CD4-positive, alpha-beta T cell (primary cell): ENCODE measurements at regions not wholly inside any gene's neighbourhood (a gene's known extent, or its start where the extent isn't known, plus 50 kb on each side); places are given as distances from the start of the nearest gene placed in this dataset.

Experiments
- ATAC-seq: fragments of 200-7000 bp; cut with Tn5 transposase; one replicate; pipeline ENCODE4 v1.10.0; 2022; ENCODE audit warnings: mild to moderate bottlenecking; ENCODE audit not compliant: poor library complexity
- CTCF ChIA-PET: fragments of 350-600 bp; sonication (Branson Sonifier 250); formaldehyde crosslinking; loops from one replicate; lab custom pipeline; 2021; ENCODE audit warnings: antibody characterized with exemption, inconsistent platforms; lab: Charles Lee
- POLR2A ChIA-PET: fragments of 350-600 bp; sonication (Branson Sonifier 250); formaldehyde crosslinking; loops from one replicate; lab custom pipeline; 2021; ENCODE audit warnings: antibody characterized with exemption, inconsistent platforms; lab: Charles Lee
- DNase-seq, 14 experiments: peaks; one replicate each; pipeline ENCODE4 v3.0.0-alpha.2; 2013 to 2020; ENCODE audit warnings: mixed read lengths in 2 of 14
- H3K27ac ChIP-seq, 2 donors: one replicate each; pipeline versions ENCODE4 v1.5.1 to v1.7.0; 2013; ENCODE audit warnings: low read length in 2 of 2, low read depth in 1 of 2, mild to moderate bottlenecking in 1 of 2
- H3K27me3 ChIP-seq, 2 experiments: 1 replicate in 1 of 2; 2 replicates in 1 of 2; pipeline versions ENCODE4 v1.6.1 to v1.7.0; 2013; ENCODE audit warnings: low read length in 2 of 2, control low read depth in 1 of 2, mild to moderate bottlenecking in 1 of 2, moderate library complexity in 1 of 2; ENCODE audit not compliant: insufficient read depth in 2 of 2, control insufficient read depth in 1 of 2
- H3K36me3 ChIP-seq: one replicate; pipeline ENCODE4 v1.6.1; 2013; ENCODE audit warnings: low read length, control low read depth; ENCODE audit not compliant: insufficient read depth
- H3K4me1 ChIP-seq: one replicate; pipeline ENCODE4 v1.6.1; 2013; ENCODE audit warnings: low read length, control low read depth; ENCODE audit not compliant: insufficient read depth
- H3K4me3 ChIP-seq: one replicate; pipeline ENCODE4 v1.5.1; 2013; ENCODE audit warnings: mild to moderate bottlenecking, low read length, moderate library complexity
- H3K9me3 ChIP-seq, 2 experiments: 1 replicate in 1 of 2; 2 replicates in 1 of 2; pipeline versions ENCODE4 v1.6.1 to v1.7.0; 2013; ENCODE audit warnings: low read length in 2 of 2, mild to moderate bottlenecking in 2 of 2, control low read depth in 1 of 2, moderate library complexity in 1 of 2; ENCODE audit not compliant: control insufficient read depth in 1 of 2, insufficient read depth in 1 of 2
- H3K27ac Mint-ChIP-seq: one replicate; pipeline ENCODE4 v1.8.0; 2020; ENCODE audit warnings: mixed read lengths
- H3K27me3 Mint-ChIP-seq: one replicate; pipeline ENCODE4 v1.8.0; 2021; ENCODE audit warnings: mixed read lengths
- H3K36me3 Mint-ChIP-seq: one replicate; pipeline ENCODE4 v1.8.0; 2021; ENCODE audit warnings: low read depth, mixed read lengths
- H3K4me1 Mint-ChIP-seq: one replicate; pipeline ENCODE4 v1.8.0; 2021; ENCODE audit warnings: low read depth, mixed read lengths
- H3K4me3 Mint-ChIP-seq: one replicate; pipeline ENCODE4 v1.8.0; 2020; ENCODE audit warnings: mild to moderate bottlenecking, mixed read lengths
- H3K9me3 Mint-ChIP-seq: one replicate; pipeline ENCODE4 v1.8.0; 2020; ENCODE audit warnings: mixed read lengths
- intact Hi-C, 2 experiments: fragments of 100-400 bp; cut with DNase I in 1 of 2; cut with micrococcal nuclease in 1 of 2; formaldehyde crosslinking; loops; one replicate each; pipeline versions ENCODE4 v1.15.1 to v1.9.0; 2023 to 2025; cut with DNase I, micrococcal nuclease
- TF ChIP-seq, protein P1 (sequence below): fragments of 200-600 bp; IDR thresholded peaks from one replicate; pipeline ENCODE4 v1.8.0; 2022; ENCODE audit warnings: antibody characterized with exemption, mild to moderate bottlenecking

DNA sequence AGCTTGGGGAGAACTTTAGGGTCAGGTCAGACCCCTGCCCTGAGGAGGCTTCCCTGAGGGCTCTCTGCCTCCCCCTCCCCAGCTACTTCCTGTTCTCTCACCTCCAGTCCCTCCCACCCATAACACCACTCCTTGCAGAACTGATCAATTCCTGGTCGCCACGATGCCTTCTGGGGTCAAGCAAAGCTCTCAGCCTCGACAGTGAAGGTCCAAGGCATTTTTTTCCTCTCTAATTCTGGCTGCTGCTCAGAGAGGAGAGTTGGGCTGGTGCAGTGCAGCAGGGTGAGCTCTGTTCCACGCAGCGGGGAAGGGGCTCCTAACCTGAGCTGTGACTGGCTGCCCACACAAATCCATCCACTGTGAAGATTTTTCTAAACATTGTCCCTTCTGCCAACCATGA lies 628.4 kb downstream of the BRD1 start:
- Histone ChIP-seq H3K27me3 (peaks cover 0 to 7% of the 10 kb centered on the region in 2 experiments), H3K9me3 (peaks cover 0 to 7% of the 10 kb centered on the region in 2 experiments), H3K4me1 (no peaks in the 10 kb centered on the region), H3K4me3 (no peak overlapping the region), H3K36me3 (no peaks in the 10 kb centered on the region), H3K27ac (no peak overlapping the region)
- H3K27ac Mint-ChIP-seq = no peak overlapping the region
- ATAC-seq (no peak), DNase-seq (peak in 1 of 14 experiments; percentile 8)
- intact Hi-C loops = no loop called here
- CTCF ChIA-PET = interaction anchor here (0.8 kb wide), 1 partner anchor 32 kb away, joined by 8 read pairs; no protein-coding TSS in a partner anchor
- H3K9me3 Mint-ChIP-seq = no peaks in the 10 kb centered on the region
- H3K4me1 Mint-ChIP-seq = no peaks in the 10 kb centered on the region
- TF ChIP-seq, protein P1, sequence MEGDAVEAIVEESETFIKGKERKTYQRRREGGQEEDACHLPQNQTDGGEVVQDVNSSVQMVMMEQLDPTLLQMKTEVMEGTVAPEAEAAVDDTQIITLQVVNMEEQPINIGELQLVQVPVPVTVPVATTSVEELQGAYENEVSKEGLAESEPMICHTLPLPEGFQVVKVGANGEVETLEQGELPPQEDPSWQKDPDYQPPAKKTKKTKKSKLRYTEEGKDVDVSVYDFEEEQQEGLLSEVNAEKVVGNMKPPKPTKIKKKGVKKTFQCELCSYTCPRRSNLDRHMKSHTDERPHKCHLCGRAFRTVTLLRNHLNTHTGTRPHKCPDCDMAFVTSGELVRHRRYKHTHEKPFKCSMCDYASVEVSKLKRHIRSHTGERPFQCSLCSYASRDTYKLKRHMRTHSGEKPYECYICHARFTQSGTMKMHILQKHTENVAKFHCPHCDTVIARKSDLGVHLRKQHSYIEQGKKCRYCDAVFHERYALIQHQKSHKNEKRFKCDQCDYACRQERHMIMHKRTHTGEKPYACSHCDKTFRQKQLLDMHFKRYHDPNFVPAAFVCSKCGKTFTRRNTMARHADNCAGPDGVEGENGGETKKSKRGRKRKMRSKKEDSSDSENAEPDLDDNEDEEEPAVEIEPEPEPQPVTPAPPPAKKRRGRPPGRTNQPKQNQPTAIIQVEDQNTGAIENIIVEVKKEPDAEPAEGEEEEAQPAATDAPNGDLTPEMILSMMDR = no peak
- no peak overlapping the region for H3K4me3 Mint-ChIP-seq
- POLR2A ChIA-PET = no interaction called here
- H3K36me3 Mint-ChIP-seq = no peaks in the 10 kb centered on the region
- H3K27me3 Mint-ChIP-seq = peaks cover 4% of the 10 kb centered on the region

DNA sequence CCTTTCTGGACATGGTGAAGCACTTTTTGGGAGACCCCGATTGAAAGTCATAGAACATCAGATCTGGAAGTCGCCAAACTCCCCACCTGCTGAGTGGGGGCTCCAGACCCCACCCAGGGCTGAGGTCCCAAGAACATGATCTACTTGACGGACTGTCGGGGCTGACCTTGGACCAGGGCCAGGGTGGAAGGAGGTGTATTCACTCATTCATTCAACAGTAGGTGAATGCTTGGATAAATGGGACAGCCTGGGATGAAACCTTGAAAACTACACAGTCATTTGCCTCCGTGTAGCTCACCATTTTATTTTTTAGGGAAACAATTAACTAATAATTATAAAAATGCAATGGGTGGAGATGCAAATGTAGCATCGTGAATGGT lies 629.0 kb downstream of the BRD1 start:
- Histone ChIP-seq H3K27me3 (peaks cover 0 to 7% of the 10 kb centered on the region in 2 experiments), H3K4me3 (no peak overlapping the region), H3K27ac (no peak overlapping the region), H3K9me3 (peaks cover 0 to 7% of the 10 kb centered on the region in 2 experiments), H3K36me3 (no peaks in the 10 kb centered on the region), H3K4me1 (no peaks in the 10 kb centered on the region)
- ATAC-seq (no peak), DNase-seq (peak in 1 of 14 experiments; percentile 25)
- CTCF ChIA-PET = interaction anchor here (0.8 kb wide), 1 partner anchor 32 kb away, joined by 8 read pairs; no protein-coding TSS in a partner anchor
- Mint-ChIP-seq H3K27ac (no peak overlapping the region), H3K4me1 (no peaks in the 10 kb centered on the region), H3K27me3 (peaks cover 4% of the 10 kb centered on the region), H3K4me3 (no peak overlapping the region), H3K9me3 (no peaks in the 10 kb centered on the region), H3K36me3 (no peaks in the 10 kb centered on the region)
- POLR2A ChIA-PET = no interaction called here
- TF ChIP-seq, protein P1 = no peak
- intact Hi-C loops = no loop called here

DNA sequence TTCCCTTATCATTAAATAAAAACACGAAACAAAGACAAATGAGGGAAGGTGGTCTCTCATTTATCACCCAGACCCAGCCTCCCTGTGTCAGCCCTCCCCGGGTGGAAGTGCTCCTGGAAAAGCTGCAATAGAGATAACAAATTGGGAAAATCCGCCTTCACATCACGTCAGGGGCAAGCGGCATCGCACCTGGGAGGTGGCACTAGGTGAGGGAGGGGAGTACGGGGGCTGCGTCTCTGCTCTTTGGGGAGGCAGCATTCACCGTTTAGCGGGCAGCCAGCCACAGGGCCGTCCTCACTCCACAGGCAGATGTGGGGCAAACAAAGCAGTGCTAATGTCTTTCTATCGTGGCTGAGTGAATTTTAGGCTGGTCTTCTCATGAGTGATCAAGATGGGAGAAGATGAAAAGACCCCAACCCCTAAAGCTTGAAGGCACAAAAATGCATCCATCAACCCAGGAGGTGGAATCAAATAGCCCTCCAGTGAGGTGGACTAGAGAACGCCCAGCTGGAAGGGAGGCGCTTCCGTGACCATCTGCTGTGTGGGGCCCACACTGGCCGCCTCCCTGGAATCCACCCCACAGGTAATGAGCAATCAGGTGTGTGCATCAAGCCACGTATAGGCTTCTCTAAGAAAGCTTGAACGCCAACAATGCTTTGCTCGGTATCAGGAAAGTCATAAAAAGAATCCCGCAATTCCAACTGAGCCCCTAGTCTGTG lies 629.5 kb downstream of the BRD1 start:
- intact Hi-C loops = no loop called here
- DNase-seq (peak in 1 of 14 experiments; percentile 14), ATAC-seq (no peak)
- no peak overlapping the region for H3K27ac ChIP-seq
- no peaks in the 10 kb centered on the region for H3K9me3 Mint-ChIP-seq
- no peak overlapping the region for H3K4me3 ChIP-seq
- peaks cover 0 to 4% of the 10 kb centered on the region in 2 experiments for H3K9me3 ChIP-seq
- H3K27me3 Mint-ChIP-seq = peaks cover 4% of the 10 kb centered on the region
- no peak overlapping the region for H3K4me3 Mint-ChIP-seq
- no peaks in the 10 kb centered on the region for H3K36me3 Mint-ChIP-seq
- H3K36me3 ChIP-seq = no peaks in the 10 kb centered on the region
- ChIA-PET POLR2A (no interaction called here), CTCF (no interaction called here)
- TF ChIP-seq, protein P1 = no peak
- no peaks in the 10 kb centered on the region for H3K4me1 ChIP-seq
- H3K27ac Mint-ChIP-seq = no peak overlapping the region
- no peaks in the 10 kb centered on the region for H3K4me1 Mint-ChIP-seq
- H3K27me3 ChIP-seq = peaks cover 0 to 7% of the 10 kb centered on the region in 2 experiments
